ENCODE measurements at regions not wholly inside any gene's neighbourhood (a gene's known extent, or its start where the extent isn't known, plus 50 kb on each side); places are given as distances from the start of the nearest gene placed in this dataset.

DNA sequence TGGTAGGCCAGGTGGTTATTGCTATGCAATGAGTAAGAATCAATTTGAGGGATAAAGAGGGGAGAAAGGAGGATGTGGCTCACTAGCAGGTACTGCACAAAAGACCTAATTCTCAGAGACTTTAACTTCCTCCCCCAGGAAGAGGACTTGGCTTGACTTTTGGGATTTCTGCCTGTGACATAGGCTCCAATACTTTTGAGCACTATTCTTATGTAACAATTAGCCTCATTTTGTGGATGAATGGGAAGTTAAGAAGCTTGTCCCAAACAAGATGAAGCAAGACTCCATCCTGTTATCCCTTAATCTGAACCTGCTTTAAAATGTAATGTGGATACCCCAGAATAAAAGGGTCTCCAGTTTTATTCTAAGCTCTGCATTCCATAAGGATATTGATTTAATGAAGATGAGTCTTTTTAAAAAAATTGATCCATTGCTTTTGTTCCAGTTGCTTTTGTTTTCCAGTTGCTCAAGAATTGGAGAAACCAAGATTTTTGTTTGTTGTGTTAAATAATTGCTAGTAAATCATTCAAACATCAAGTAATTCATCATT is 218.5 kb downstream of the SNX13 start:
- in situ Hi-C loops (cut with MboI; ENCODE audit: low pct_unique_long_range_greater_than_20kb, low sequenced_read_pairs, unreplicated experiment) = loop anchor here (25.0 kb wide), 1 partner anchor 615 kb away; no protein-coding TSS in a partner anchor
- no peak for TF ChIP-seq CTCF (IDR thresholded peaks at IDR 0.05; ENCODE audit: extremely low read depth, insufficient read depth, missing control alignments)
- no peak for DNase-seq (ENCODE audit: low spot score)

DNA sequence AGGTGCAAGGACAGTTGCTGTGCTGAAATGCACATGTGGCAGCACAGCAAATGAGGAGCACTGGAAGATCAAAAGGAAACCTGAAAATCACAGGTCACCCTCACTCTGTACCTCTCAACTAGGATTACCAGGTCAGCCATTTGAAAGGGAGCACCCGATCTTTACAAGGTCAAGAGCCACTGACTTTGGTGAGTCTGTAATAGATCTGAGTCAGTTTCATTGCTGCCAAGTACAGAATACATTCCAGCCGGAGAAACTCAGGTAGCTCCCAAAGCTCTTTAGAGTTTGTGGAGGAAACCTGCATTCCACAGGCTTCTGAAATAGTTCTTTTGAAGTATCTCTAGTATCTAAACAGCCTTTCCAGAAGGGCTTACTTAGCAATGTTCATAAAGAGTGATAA is 217.5 kb downstream of the SNX13 start:
- in situ Hi-C loops (cut with MboI; ENCODE audit: low pct_unique_long_range_greater_than_20kb, low sequenced_read_pairs, unreplicated experiment) = loop anchor here (25.0 kb wide), 1 partner anchor 615 kb away; no protein-coding TSS in a partner anchor
- no peak for DNase-seq (ENCODE audit: low spot score)
- TF ChIP-seq CTCF (IDR thresholded peaks at IDR 0.05; ENCODE audit: extremely low read depth, insufficient read depth, missing control alignments) = no peak

DNA sequence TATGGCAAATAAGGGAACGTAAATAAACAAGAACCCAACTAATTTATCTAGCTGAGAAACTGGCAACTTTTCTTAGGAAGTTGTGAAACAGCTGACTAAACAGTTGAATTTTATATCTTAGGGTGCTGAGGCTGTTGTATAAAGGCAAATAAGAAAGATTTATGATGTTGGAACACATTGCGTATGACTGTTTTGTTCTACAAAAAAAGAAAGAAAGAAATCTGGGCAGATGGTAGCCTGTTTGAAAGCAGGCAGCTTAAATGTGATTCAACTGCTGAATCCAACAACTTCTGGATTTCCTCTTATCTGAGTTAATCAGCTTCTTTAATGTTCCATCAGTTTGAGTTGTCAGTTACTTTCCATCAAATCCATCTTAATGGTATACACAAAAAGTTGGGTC is 214.5 kb downstream of the SNX13 start:
- TF ChIP-seq CTCF (IDR thresholded peaks at IDR 0.05; ENCODE audit: extremely low read depth, insufficient read depth, missing control alignments) = no peak
- in situ Hi-C loops (cut with MboI; ENCODE audit: low pct_unique_long_range_greater_than_20kb, low sequenced_read_pairs, unreplicated experiment) = no loop called here
- DNase-seq (ENCODE audit: low spot score) = no peak

- DNase-seq (ENCODE audit: low spot score) = no peak
- TF ChIP-seq CTCF (IDR thresholded peaks at IDR 0.05; ENCODE audit: extremely low read depth, insufficient read depth, missing control alignments) = no peak
- in situ Hi-C loops (cut with MboI; ENCODE audit: low pct_unique_long_range_greater_than_20kb, low sequenced_read_pairs, unreplicated experiment) = no loop called here
Observed at GRCh38 chr7:17732083-17732482, 208.2 kb downstream of the SNX13 start.
